ENCODE measurements at regions not wholly inside any gene's neighbourhood (a gene's known extent, or its start where the extent isn't known, plus 50 kb on each side); places are given as distances from the start of the nearest gene placed in this dataset.

DNA sequence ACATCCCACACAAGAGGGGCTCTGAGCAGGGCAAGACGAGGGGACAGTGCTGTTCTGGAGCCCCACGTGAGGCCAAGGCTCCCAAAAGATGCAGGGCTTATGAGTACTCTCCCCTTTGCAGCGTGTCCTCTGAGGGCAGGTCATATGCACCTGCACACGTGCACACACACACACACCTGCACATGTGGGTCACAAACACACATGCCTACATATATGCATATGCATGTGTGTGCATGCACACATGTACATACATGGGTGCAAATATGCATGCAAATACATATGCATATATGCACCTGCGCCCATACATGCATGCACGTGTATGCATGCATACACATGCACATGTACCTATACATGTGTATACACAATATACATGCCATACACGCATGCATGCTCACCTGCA, 197.9 kb downstream of the NPHP4 start:
- Histone ChIP-seq H3K4me2 (ENCODE audit: insufficient read depth, low read length) (no peak overlapping the region), H3K9ac (ENCODE audit: low read depth, low read length) (no peak overlapping the region), H3K79me2 (ENCODE audit: insufficient read depth, low read length) (no peaks in the 10 kb centered on the region), H3K4me1 (ENCODE audit: insufficient read depth, low read length) (no peaks in the 10 kb centered on the region), H3K4me3 (ENCODE audit: low read depth in 1 of 2, low read length in 2 of 2) (no peak overlapping the region), H3K36me3 (ENCODE audit: insufficient read depth, low read length) (no peaks in the 10 kb centered on the region), H3K9me3 (ENCODE audit: insufficient read depth, low read length, severe bottlenecking) (no peaks in the 10 kb centered on the region), H3K27ac (ENCODE audit: low read length) (no peak overlapping the region), H2AFZ (ENCODE audit: low read depth, low read length) (no peak overlapping the region), H4K20me1 (ENCODE audit: insufficient read depth, low read length) (no peaks in the 10 kb centered on the region), H3K27me3 (ENCODE audit: insufficient read depth, low read length, poor library complexity) (peaks cover 3% of the 10 kb centered on the region)
- DNase-seq (no peak), ATAC-seq (ENCODE audit: insufficient read depth, low read depth) (no peak)
- TF ChIP-seq, protein P1, sequence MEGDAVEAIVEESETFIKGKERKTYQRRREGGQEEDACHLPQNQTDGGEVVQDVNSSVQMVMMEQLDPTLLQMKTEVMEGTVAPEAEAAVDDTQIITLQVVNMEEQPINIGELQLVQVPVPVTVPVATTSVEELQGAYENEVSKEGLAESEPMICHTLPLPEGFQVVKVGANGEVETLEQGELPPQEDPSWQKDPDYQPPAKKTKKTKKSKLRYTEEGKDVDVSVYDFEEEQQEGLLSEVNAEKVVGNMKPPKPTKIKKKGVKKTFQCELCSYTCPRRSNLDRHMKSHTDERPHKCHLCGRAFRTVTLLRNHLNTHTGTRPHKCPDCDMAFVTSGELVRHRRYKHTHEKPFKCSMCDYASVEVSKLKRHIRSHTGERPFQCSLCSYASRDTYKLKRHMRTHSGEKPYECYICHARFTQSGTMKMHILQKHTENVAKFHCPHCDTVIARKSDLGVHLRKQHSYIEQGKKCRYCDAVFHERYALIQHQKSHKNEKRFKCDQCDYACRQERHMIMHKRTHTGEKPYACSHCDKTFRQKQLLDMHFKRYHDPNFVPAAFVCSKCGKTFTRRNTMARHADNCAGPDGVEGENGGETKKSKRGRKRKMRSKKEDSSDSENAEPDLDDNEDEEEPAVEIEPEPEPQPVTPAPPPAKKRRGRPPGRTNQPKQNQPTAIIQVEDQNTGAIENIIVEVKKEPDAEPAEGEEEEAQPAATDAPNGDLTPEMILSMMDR (IDR thresholded peaks at IDR 0.05; ENCODE audit: borderline replicate concordance, extremely low read depth, low read length, poor library complexity, severe bottlenecking) = no peak
- no peak for TF ChIP-seq EZH2 (IDR thresholded peaks at IDR 0.05; ENCODE audit: borderline replicate concordance, low read depth, low read length, severe bottlenecking)

DNA sequence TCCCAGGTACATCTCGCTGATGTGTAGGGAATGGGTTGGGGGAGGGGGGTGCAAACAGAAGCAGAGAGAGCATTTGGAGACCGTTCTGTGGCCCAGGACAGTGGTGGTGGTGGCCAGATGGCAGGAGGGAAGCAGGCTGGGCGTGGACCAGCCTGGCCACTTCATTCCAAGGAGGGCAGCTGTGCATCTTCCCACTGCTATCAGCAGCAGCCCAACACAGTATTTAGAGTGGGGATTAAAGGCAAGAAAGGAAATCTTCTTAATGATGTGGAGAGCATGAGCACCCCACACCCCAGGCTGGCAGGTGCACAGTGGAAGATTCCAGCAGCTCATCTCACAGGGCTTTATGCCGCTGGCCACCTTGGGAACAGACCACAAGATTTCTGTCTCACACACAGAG, 198.7 kb downstream of the NPHP4 start:
- Histone ChIP-seq H4K20me1 (ENCODE audit: insufficient read depth, low read length) (no peaks in the 10 kb centered on the region), H3K9ac (ENCODE audit: low read depth, low read length) (no peak overlapping the region), H3K4me1 (ENCODE audit: insufficient read depth, low read length) (no peaks in the 10 kb centered on the region), H3K9me3 (ENCODE audit: insufficient read depth, low read length, severe bottlenecking) (no peaks in the 10 kb centered on the region), H3K79me2 (ENCODE audit: insufficient read depth, low read length) (no peaks in the 10 kb centered on the region), H3K27ac (ENCODE audit: low read length) (no peak overlapping the region), H2AFZ (ENCODE audit: low read depth, low read length) (no peak overlapping the region), H3K4me2 (ENCODE audit: insufficient read depth, low read length) (no peak overlapping the region), H3K36me3 (ENCODE audit: insufficient read depth, low read length) (no peaks in the 10 kb centered on the region), H3K4me3 (ENCODE audit: low read depth in 1 of 2, low read length in 2 of 2) (no peak overlapping the region), H3K27me3 (ENCODE audit: insufficient read depth, low read length, poor library complexity) (peaks cover 3% of the 10 kb centered on the region)
- ATAC-seq (ENCODE audit: insufficient read depth, low read depth) (no peak), DNase-seq (no peak)
- TF ChIP-seq, protein P1 (IDR thresholded peaks at IDR 0.05; ENCODE audit: borderline replicate concordance, extremely low read depth, low read length, poor library complexity, severe bottlenecking) = no peak
- no peak for TF ChIP-seq EZH2 (IDR thresholded peaks at IDR 0.05; ENCODE audit: borderline replicate concordance, low read depth, low read length, severe bottlenecking)

DNA sequence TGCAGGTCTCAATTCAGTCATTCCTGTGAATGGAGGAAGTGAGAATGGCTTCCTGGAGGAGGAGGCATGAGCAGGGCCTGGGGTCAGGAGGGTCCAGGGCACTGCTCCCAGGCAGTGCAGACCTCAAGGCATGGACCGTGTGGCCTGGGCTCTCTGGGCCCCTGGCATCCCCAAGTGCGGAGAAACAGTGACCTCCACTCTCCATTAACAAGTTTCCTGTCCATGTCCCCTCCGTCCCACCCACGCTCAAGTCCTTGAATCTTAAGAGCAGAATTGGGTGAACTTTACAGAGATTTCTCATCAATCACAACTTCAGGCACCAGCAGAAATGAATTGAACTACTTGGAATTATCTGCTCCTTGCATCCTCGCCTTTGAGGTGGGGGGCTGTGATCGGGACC, 211.1 kb downstream of the NPHP4 start:
- no peaks in the 10 kb centered on the region for H4K20me1 ChIP-seq (ENCODE audit: insufficient read depth, low read length)
- H3K27ac ChIP-seq (ENCODE audit: low read length) = no peak overlapping the region
- no peak for TF ChIP-seq EZH2 (IDR thresholded peaks at IDR 0.05; ENCODE audit: borderline replicate concordance, low read depth, low read length, severe bottlenecking)
- TF ChIP-seq, protein P1 (IDR thresholded peaks at IDR 0.05; ENCODE audit: borderline replicate concordance, extremely low read depth, low read length, poor library complexity, severe bottlenecking) = no peak
- H3K4me1 ChIP-seq (ENCODE audit: insufficient read depth, low read length) = no peaks in the 10 kb centered on the region
- no peak overlapping the region for H2AFZ ChIP-seq (ENCODE audit: low read depth, low read length)
- H3K79me2 ChIP-seq (ENCODE audit: insufficient read depth, low read length) = no peaks in the 10 kb centered on the region
- DNase-seq (no peak), ATAC-seq (ENCODE audit: insufficient read depth, low read depth) (no peak)
- no peak overlapping the region for H3K9ac ChIP-seq (ENCODE audit: low read depth, low read length)
- H3K36me3 ChIP-seq (ENCODE audit: insufficient read depth, low read length) = no peaks in the 10 kb centered on the region
- H3K4me2 ChIP-seq (ENCODE audit: insufficient read depth, low read length) = no peak overlapping the region
- H3K9me3 ChIP-seq (ENCODE audit: insufficient read depth, low read length, severe bottlenecking) = no peaks in the 10 kb centered on the region
- no peak overlapping the region for H3K4me3 ChIP-seq (ENCODE audit: low read depth in 1 of 2, low read length in 2 of 2)
- H3K27me3 ChIP-seq (ENCODE audit: insufficient read depth, low read length, poor library complexity) = no peaks in the 10 kb centered on the region

DNA sequence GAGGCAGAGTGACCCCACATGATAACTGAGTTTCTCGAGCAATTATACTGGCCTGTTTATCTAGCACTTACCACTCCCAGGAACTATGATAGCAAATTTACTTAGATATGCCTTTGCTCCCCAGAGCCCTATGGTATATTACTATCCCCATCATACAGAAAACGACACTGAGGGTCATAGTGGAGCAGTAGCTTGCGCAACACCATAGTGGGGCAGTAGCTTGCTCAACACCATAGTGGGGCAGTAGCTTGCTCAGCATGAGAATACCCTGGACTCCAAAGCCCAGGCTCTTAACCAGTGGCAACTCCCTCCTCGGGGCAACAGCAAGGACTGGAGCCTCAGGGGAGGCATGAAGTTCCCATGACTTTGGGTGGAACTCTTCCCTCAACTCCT, 211.9 kb downstream of the NPHP4 start:
- Histone ChIP-seq H3K9me3 (ENCODE audit: insufficient read depth, low read length, severe bottlenecking) (no peaks in the 10 kb centered on the region), H3K36me3 (ENCODE audit: insufficient read depth, low read length) (no peaks in the 10 kb centered on the region), H3K27ac (ENCODE audit: low read length) (no peak overlapping the region), H3K4me2 (ENCODE audit: insufficient read depth, low read length) (no peak overlapping the region), H3K27me3 (ENCODE audit: insufficient read depth, low read length, poor library complexity) (no peaks in the 10 kb centered on the region), H3K9ac (ENCODE audit: low read depth, low read length) (no peak overlapping the region), H3K4me1 (ENCODE audit: insufficient read depth, low read length) (no peaks in the 10 kb centered on the region), H4K20me1 (ENCODE audit: insufficient read depth, low read length) (no peaks in the 10 kb centered on the region), H3K79me2 (ENCODE audit: insufficient read depth, low read length) (no peaks in the 10 kb centered on the region), H3K4me3 (ENCODE audit: low read depth in 1 of 2, low read length in 2 of 2) (no peak overlapping the region), H2AFZ (ENCODE audit: low read depth, low read length) (no peak overlapping the region)
- DNase-seq (no peak), ATAC-seq (ENCODE audit: insufficient read depth, low read depth) (no peak)
- no peak for TF ChIP-seq EZH2 (IDR thresholded peaks at IDR 0.05; ENCODE audit: borderline replicate concordance, low read depth, low read length, severe bottlenecking)
- TF ChIP-seq, protein P1 (IDR thresholded peaks at IDR 0.05; ENCODE audit: borderline replicate concordance, extremely low read depth, low read length, poor library complexity, severe bottlenecking) = no peak
